GM19035 (cell line): ENCODE measurements at regions not wholly inside any gene's neighbourhood (a gene's known extent, or its start where the extent isn't known, plus 50 kb on each side); places are given as distances from the start of the nearest gene placed in this dataset.

Source experiments
- ATAC-seq: cut with Tn5 transposase; IDR thresholded peaks from one replicate; pipeline ENCODE4 v1.9.1; 2021; ENCODE audit not compliant: unreplicated experiment

- ATAC-seq, result no peak
These were observed 157.9 kb upstream of the HES1 start for GRCh38 chr3:193978030-193978429.

- ATAC-seq, result no peak
These were observed 157.5 kb upstream of the HES1 start for GRCh38 chr3:193978486-193978885.

GRCh38 chr3:193980326-193980725, 155.6 kb upstream of the HES1 start:
- ATAC-seq, result no peak

GRCh38 chr3:193980905-193981304, 155.0 kb upstream of the HES1 start:
- no peak for ATAC-seq

GRCh38 chr3:193981504-193981903, 154.4 kb upstream of the HES1 start:
- ATAC-seq, result no peak

- no peak for ATAC-seq
These were observed 153.7 kb upstream of the HES1 start for GRCh38 chr3:193982258-193982659.

- no peak for ATAC-seq
These were observed 151.8 kb upstream of the HES1 start for GRCh38 chr3:193983846-193984818.

- no peak for ATAC-seq
These were observed 151.1 kb upstream of the HES1 start for GRCh38 chr3:193984876-193985275.

GRCh38 chr3:193987186-193987585, 148.8 kb upstream of the HES1 start:
- no peak for ATAC-seq

GRCh38 chr3:193989186-193989585, 146.8 kb upstream of the HES1 start:
- no peak for ATAC-seq

- ATAC-seq, result no peak
These were observed 144.1 kb upstream of the HES1 start for GRCh38 chr3:193991666-193992424.

GRCh38 chr3:193992425-193993037, 143.4 kb upstream of the HES1 start:
- no peak for ATAC-seq

GRCh38 chr3:193996221-193996620, 139.7 kb upstream of the HES1 start:
- ATAC-seq, result no peak

- ATAC-seq, result no peak
These were observed 139.3 kb upstream of the HES1 start for GRCh38 chr3:193996641-193997089.

GRCh38 chr3:193997228-193998122, 138.5 kb upstream of the HES1 start:
- ATAC-seq, result no peak

GRCh38 chr3:193998123-193998448, 137.9 kb upstream of the HES1 start:
- ATAC-seq, result no peak

GRCh38 chr3:193998628-193999195, 137.2 kb upstream of the HES1 start:
- ATAC-seq, result no peak

- ATAC-seq, result no peak
These were observed 135.8 kb upstream of the HES1 start for GRCh38 chr3:194000100-194000499.

- no peak for ATAC-seq
These were observed 135.2 kb upstream of the HES1 start for GRCh38 chr3:194000712-194001111.

- ATAC-seq, result no peak
These were observed 134.1 kb upstream of the HES1 start for GRCh38 chr3:194001728-194002459.
